ENCODE measurements at regions not wholly inside any gene's neighbourhood (a gene's known extent, or its start where the extent isn't known, plus 50 kb on each side); places are given as distances from the start of the nearest gene placed in this dataset.

- TF ChIP-seq CTCF (IDR thresholded peaks at IDR 0.05; ENCODE audit: borderline replicate concordance, extremely low read depth, low read length, poor library complexity, severe bottlenecking): no peak
- ATAC-seq (ENCODE audit: insufficient read depth, low read depth) (no peak), DNase-seq (no peak)
- Histone ChIP-seq H3K4me1 (ENCODE audit: insufficient read depth, low read length) (no peaks in the 10 kb centered on the region), H3K36me3 (ENCODE audit: insufficient read depth, low read length) (no peaks in the 10 kb centered on the region), H3K27ac (ENCODE audit: low read length) (no peak overlapping the region), H4K20me1 (ENCODE audit: insufficient read depth, low read length) (no peaks in the 10 kb centered on the region), H2AFZ (ENCODE audit: low read depth, low read length) (no peak overlapping the region), H3K27me3 (ENCODE audit: insufficient read depth, low read length, poor library complexity) (no peaks in the 10 kb centered on the region), H3K4me3 (ENCODE audit: low read depth in 1 of 2, low read length in 2 of 2) (no peak overlapping the region), H3K79me2 (ENCODE audit: insufficient read depth, low read length) (no peaks in the 10 kb centered on the region), H3K9ac (ENCODE audit: low read depth, low read length) (no peak overlapping the region), H3K4me2 (ENCODE audit: insufficient read depth, low read length) (no peak overlapping the region), H3K9me3 (ENCODE audit: insufficient read depth, low read length, severe bottlenecking) (no peaks in the 10 kb centered on the region)
Observed at GRCh38 chr1:168966636-168967035, 139.9 kb upstream of the ATP1B1 start.

- H3K4me1 ChIP-seq (ENCODE audit: insufficient read depth, low read length): no peaks in the 10 kb centered on the region
- no peaks in the 10 kb centered on the region for H3K9me3 ChIP-seq (ENCODE audit: insufficient read depth, low read length, severe bottlenecking)
- H3K79me2 ChIP-seq (ENCODE audit: insufficient read depth, low read length): no peaks in the 10 kb centered on the region
- DNase-seq: no peak
- no peak overlapping the region for H2AFZ ChIP-seq (ENCODE audit: low read depth, low read length)
- no peak overlapping the region for H3K4me3 ChIP-seq (ENCODE audit: low read depth in 1 of 2, low read length in 2 of 2)
- H3K9ac ChIP-seq (ENCODE audit: low read depth, low read length): no peak overlapping the region
- TF ChIP-seq EZH2 (IDR thresholded peaks at IDR 0.05; ENCODE audit: borderline replicate concordance, low read depth, low read length, severe bottlenecking): no peak
- no peak for TF ChIP-seq CTCF (IDR thresholded peaks at IDR 0.05; ENCODE audit: borderline replicate concordance, extremely low read depth, low read length, poor library complexity, severe bottlenecking)
- H3K27ac ChIP-seq (ENCODE audit: low read length): no peak overlapping the region
- H3K4me2 ChIP-seq (ENCODE audit: insufficient read depth, low read length): no peak overlapping the region
- no peaks in the 10 kb centered on the region for H3K27me3 ChIP-seq (ENCODE audit: insufficient read depth, low read length, poor library complexity)
- ATAC-seq (ENCODE audit: insufficient read depth, low read depth): no peak
- H4K20me1 ChIP-seq (ENCODE audit: insufficient read depth, low read length): no peaks in the 10 kb centered on the region
- no peaks in the 10 kb centered on the region for H3K36me3 ChIP-seq (ENCODE audit: insufficient read depth, low read length)
Observed at GRCh38 chr1:168970926-168971659, 135.4 kb upstream of the ATP1B1 start.

- no peaks in the 10 kb centered on the region for H3K36me3 ChIP-seq (ENCODE audit: insufficient read depth, low read length)
- H4K20me1 ChIP-seq (ENCODE audit: insufficient read depth, low read length): no peaks in the 10 kb centered on the region
- H3K79me2 ChIP-seq (ENCODE audit: insufficient read depth, low read length): no peaks in the 10 kb centered on the region
- H2AFZ ChIP-seq (ENCODE audit: low read depth, low read length): no peak overlapping the region
- H3K9ac ChIP-seq (ENCODE audit: low read depth, low read length): no peak overlapping the region
- no peaks in the 10 kb centered on the region for H3K27me3 ChIP-seq (ENCODE audit: insufficient read depth, low read length, poor library complexity)
- TF ChIP-seq CTCF (IDR thresholded peaks at IDR 0.05; ENCODE audit: borderline replicate concordance, extremely low read depth, low read length, poor library complexity, severe bottlenecking): no peak
- no peak for TF ChIP-seq EZH2 (IDR thresholded peaks at IDR 0.05; ENCODE audit: borderline replicate concordance, low read depth, low read length, severe bottlenecking)
- no peaks in the 10 kb centered on the region for H3K4me1 ChIP-seq (ENCODE audit: insufficient read depth, low read length)
- no peak overlapping the region for H3K4me2 ChIP-seq (ENCODE audit: insufficient read depth, low read length)
- no peak overlapping the region for H3K27ac ChIP-seq (ENCODE audit: low read length)
- DNase-seq (no peak), ATAC-seq (ENCODE audit: insufficient read depth, low read depth) (no peak)
- no peak overlapping the region for H3K4me3 ChIP-seq (ENCODE audit: low read depth in 1 of 2, low read length in 2 of 2)
- no peaks in the 10 kb centered on the region for H3K9me3 ChIP-seq (ENCODE audit: insufficient read depth, low read length, severe bottlenecking)
Observed at GRCh38 chr1:168972225-168972624, 134.3 kb upstream of the ATP1B1 start.
